Esophagus squamous epithelium (tissue), 4 donors: ENCODE measurements at regions not wholly inside any gene's neighbourhood (a gene's known extent, or its start where the extent isn't known, plus 50 kb on each side); places are given as distances from the start of the nearest gene placed in this dataset.

ENCODE experiments used
- CTCF ChIP-seq, 6 experiments: fragments of 450-650 bp in 4 of 6; fragments of 200-600 bp in 2 of 6; sonication (generic) in 2 of 6; IDR thresholded peaks; one replicate each; pipeline ENCODE4 v1.5.1; 2016 to 2019; ENCODE audit warnings: antibody characterized with exemption in 6 of 6, mild to moderate bottlenecking in 4 of 6, moderate library complexity in 4 of 6
- POLR2A ChIP-seq, 4 donors: fragments of 450-650 bp; IDR thresholded peaks; one replicate each; pipeline ENCODE4 v1.6.1; 2017; ENCODE audit warnings: antibody characterized with exemption in 4 of 4, mild to moderate bottlenecking in 4 of 4, moderate library complexity in 3 of 4

GRCh38 chr2:201968050-201968449 lies 65.6 kb upstream of the FZD7 start:
- no peak for TF ChIP-seq CTCF (IDR thresholded peaks at IDR 0.05)
- no peak for TF ChIP-seq POLR2A (IDR thresholded peaks at IDR 0.05)
